ENCODE measurements at regions not wholly inside any gene's neighbourhood (a gene's known extent, or its start where the extent isn't known, plus 50 kb on each side); places are given as distances from the start of the nearest gene placed in this dataset.
"Not testable (repeated sequence)": the region's sequence is repeated elsewhere in the genome, so short reads cannot be mapped to it uniquely, and the experiment has no call there.

GRCh38 chr21:43291347-43291950 is 122.6 kb downstream of the CRYAA start:
- no peak for DNase-seq (ENCODE audit: low read depth in 4 of 4, low spot score in 2 of 4)

- no peak for DNase-seq (ENCODE audit: low read depth in 4 of 4, low spot score in 2 of 4)
These were observed 121.9 kb downstream of the CRYAA start for GRCh38 chr21:43290421-43291346.

DNA sequence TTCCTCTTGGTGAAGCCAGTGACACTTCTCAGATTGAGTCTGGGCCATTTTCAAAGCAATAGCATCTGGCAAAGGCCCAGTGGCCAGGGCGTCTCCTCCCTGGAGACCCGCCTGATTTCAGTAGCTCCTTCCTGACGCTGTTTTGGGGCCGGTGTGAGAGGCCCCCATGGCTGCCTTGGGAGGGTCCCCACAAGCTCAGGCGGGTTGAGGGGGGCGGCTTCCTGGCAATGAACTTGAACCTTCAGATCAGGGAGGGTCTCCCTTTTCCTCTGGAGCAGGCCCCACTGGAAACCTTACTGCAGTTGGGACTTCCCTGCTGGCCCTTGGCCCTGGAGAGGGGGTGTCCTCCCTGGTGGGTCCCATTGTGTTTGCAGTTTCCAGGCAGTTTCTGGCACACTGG is 121.2 kb downstream of the CRYAA start:
- DNase-seq (ENCODE audit: low read depth in 4 of 4, low spot score in 2 of 4), result no peak

DNA sequence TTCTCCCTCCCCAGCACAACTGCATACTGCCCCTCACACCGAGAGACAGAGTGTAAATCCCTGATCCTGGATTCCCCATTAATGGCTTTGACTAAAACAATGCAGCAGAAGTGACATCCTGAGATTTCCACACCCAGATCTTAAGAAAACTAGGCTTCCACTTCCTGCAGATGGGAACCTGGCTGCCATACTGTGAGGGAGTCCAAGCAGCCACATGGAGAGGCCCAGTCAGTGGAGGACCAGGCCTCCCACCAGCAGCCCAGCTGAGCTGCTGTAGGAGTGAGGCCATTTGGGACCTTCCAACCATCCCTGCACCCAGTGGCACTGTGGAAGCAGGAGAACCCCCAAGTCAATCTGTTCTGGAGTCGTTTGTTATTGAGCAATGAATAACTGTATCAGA is 120.6 kb downstream of the CRYAA start:
- no peak for DNase-seq (ENCODE audit: low read depth in 4 of 4, low spot score in 2 of 4)

DNA sequence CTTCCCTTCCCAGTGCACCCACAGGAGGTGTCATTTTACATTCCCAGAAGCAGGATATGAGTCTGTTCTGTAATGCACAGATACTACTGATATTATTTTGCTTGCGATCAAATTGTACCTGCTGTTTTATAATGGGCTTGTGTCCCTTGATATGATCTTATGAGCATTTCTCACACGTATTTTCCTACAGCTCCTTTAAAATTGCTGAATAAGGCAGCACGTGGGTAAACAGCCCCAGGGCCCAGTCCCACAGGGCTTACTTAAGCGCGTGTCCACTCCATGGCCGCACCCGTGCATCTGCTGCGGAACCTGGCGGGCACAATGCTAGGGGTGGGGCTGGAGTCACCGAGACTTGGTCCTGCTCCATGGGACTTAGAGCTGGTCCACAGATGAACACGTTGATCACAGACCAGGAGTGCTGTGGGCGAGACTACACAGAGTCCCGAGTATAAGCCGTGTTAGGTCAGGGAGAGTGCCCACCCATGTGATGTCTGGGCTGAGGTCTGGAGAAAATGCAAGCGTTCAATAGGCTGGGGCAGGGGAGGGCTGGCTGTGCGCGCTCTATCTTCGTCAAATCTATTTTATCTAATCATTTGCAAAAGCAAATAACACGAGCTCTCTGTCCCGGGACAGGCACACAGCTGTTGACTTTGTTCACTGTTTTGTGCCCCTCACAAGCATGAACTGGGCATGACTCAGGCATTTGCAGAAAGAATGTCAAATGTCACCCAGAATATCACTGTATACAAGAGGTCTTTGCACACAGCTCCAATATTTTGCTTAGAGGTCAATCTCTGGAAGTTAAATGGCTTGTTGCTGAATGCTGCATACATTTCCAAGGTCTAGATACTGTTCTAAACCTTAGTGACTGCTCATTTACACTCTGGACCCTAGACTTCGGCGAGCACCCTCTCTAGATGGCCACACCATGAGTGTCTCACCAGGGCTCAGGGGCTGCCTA is 119.3 kb downstream of the CRYAA start:
- DNase-seq (ENCODE audit: low read depth in 4 of 4, low spot score in 2 of 4), result no peak

GRCh38 chr21:43287111-43287760 is 118.4 kb downstream of the CRYAA start:
- no peak for DNase-seq (ENCODE audit: low read depth in 4 of 4, low spot score in 2 of 4)

GRCh38 chr21:43286196-43286595 is 117.4 kb downstream of the CRYAA start:
- DNase-seq (ENCODE audit: low read depth in 4 of 4, low spot score in 2 of 4), result no peak

- no peak for DNase-seq (ENCODE audit: low read depth in 4 of 4, low spot score in 2 of 4)
These were observed 115.9 kb downstream of the CRYAA start for GRCh38 chr21:43284700-43285099.

GRCh38 chr21:43284238-43284637 is 115.4 kb downstream of the CRYAA start:
- no peak for DNase-seq (ENCODE audit: low read depth in 4 of 4, low spot score in 2 of 4)

DNA sequence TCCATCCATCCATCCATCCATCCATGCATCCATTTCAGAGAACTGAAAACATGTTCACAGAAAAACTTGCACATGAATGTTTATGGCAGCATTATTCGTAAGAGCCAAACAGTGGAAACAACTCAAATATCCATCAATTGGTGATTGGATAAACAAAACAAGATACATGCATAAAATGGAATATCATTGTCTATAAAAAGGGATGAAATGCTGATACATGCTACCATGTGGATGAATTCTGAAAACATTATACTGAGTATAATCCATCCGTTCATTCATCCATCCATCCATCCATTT is 115.1 kb downstream of the CRYAA start:
- DNase-seq (ENCODE audit: low read depth in 4 of 4, low spot score in 2 of 4), result not testable (repeated sequence)

- no peak for DNase-seq (ENCODE audit: low read depth in 4 of 4, low spot score in 2 of 4)
These were observed 114.5 kb downstream of the CRYAA start for GRCh38 chr21:43283136-43283924.

GRCh38 chr21:43282358-43283120 is 113.7 kb downstream of the CRYAA start:
- no peak for DNase-seq (ENCODE audit: low read depth in 4 of 4, low spot score in 2 of 4)

GRCh38 chr21:43281661-43282357 is 113.0 kb downstream of the CRYAA start:
- DNase-seq (ENCODE audit: low read depth in 4 of 4, low spot score in 2 of 4), result no peak

GRCh38 chr21:43280949-43281633 is 112.3 kb downstream of the CRYAA start:
- no peak for DNase-seq (ENCODE audit: low read depth in 4 of 4, low spot score in 2 of 4)

- no peak for DNase-seq (ENCODE audit: low read depth in 4 of 4, low spot score in 2 of 4)
These were observed 110.7 kb downstream of the CRYAA start for GRCh38 chr21:43279578-43279894.

DNA sequence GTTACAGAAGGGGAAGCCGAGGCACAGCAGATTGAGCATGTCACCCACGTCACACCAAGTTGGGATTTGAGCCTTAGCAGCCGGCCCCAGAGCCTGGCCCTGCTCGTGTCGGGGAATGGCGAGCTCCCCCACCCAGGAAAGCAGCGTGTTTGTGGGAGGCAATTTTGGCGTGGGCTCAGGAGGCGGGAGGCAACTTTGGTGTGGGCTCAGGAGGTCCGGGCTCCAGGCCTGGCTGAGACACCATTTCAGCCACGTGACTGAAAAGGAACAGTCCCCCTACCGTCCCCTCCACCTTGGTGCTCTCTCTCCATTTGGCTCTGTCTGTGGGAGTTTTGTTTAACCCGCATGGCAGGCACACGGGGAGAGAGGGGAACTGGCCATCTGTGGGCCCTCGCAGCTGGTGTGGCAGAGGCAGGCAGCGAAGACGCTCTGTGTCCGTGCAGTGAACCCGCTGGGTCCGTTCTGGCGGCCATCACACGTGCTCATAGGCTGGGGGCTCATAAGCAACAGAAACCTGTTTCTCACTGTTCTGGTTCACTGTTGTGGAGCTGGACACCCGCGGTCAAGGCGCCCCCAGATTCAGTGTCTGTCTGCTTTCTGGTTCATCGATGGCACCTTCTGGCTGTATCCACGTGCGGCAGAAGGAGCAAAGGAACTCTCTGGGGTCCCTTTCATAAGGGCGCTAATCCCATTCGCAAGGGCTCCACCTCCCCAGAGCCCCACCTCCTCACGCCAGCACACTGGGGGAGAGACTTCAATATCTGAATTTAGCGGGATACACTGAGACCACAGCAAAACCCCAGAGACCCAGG is 110.2 kb downstream of the CRYAA start:
- no peak for DNase-seq (ENCODE audit: low read depth in 4 of 4, low spot score in 2 of 4)

- DNase-seq (ENCODE audit: low read depth in 4 of 4, low spot score in 2 of 4), result no peak
These were observed 109.6 kb downstream of the CRYAA start for GRCh38 chr21:43278359-43278758.

All from left renal cortex interstitium (tissue), 4 donors.